BJ (cell line): ENCODE measurements at regions not wholly inside any gene's neighbourhood (a gene's known extent, or its start where the extent isn't known, plus 50 kb on each side); places are given as distances from the start of the nearest gene placed in this dataset.
"Not testable (repeated sequence)": the region's sequence is repeated elsewhere in the genome, so short reads cannot be mapped to it uniquely, and the experiment has no call there.

Source experiments
- CTCF ChIA-PET: fragments of 350-600 bp; formaldehyde crosslinking; extraction: SDS; loops from one replicate; lab custom pipeline; 2021; ENCODE audit warnings: antibody characterized with exemption, inconsistent platforms; lab: Yijun Ruan, JAX
- POLR2A ChIA-PET: fragments of 300-600 bp; sonication (Branson Sonifier 250); formaldehyde crosslinking; extraction: SDS; loops from one replicate; lab custom pipeline; 2021; ENCODE audit warnings: antibody characterized with exemption; lab: Charles Lee
- DNase-seq: peaks from one replicate; pipeline ENCODE4 v3.0.0-alpha.2; 2011; ENCODE audit warnings: low read depth
- H3K27me3 ChIP-seq: 2 replicates; pipeline ENCODE4 v1.6.0; 2011; ENCODE audit warnings: low read length; ENCODE audit not compliant: control insufficient read depth, insufficient read depth
- H3K36me3 ChIP-seq: 2 replicates; pipeline ENCODE4 v1.5.1; 2011; ENCODE audit warnings: low read length; ENCODE audit not compliant: control insufficient read depth, insufficient read depth
- H3K4me3 ChIP-seq: 2 replicates; pipeline ENCODE4 v1.5.1; 2011; ENCODE audit warnings: low read depth, mild to moderate bottlenecking, control low read depth, low read length
- TF ChIP-seq, protein P1 (sequence below): IDR thresholded peaks from 2 replicates; pipeline ENCODE4 v1.5.1; 2011; ENCODE audit warnings: low read depth, mild to moderate bottlenecking, control low read depth, inconsistent platforms, low read length, moderate library complexity; ENCODE audit not compliant: insufficient read depth

DNA sequence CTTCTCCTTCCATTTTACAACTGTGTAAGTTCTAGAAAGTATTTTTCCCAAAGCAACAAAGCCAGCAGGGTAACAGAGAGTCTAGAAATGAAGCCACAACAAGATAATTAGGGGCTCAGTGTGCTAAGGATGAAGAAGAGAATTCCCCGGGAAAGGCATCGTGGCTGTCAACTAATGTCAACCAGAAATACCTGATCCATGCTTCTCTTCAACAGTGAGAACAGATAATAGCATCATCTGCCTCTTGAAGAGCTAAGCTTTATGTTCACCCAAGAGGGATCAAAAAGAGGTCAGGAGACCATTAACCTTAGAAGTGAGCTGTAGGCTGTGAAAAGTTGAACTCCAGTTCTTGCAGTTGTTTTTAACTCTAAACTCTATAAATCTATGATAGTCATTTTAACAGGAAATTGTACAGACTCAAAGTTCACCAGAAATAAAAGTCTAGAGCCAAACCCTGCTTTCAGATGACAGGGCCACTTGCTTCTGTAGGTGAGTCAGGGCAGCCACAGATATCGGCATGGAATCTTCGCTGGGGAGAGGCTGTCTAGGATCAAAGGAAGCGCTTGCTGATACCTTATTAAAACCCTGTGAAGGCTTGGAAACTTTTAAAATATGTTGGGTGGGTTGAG is 540.7 kb upstream of the ID2 start:
- POLR2A ChIA-PET = no interaction called here
- H3K27me3 ChIP-seq = no peaks in the 10 kb centered on the region
- CTCF ChIA-PET = no interaction called here
- no peak overlapping the region for H3K4me3 ChIP-seq
- no peaks in the 10 kb centered on the region for H3K36me3 ChIP-seq
- no peak for DNase-seq
- TF ChIP-seq, protein P1, sequence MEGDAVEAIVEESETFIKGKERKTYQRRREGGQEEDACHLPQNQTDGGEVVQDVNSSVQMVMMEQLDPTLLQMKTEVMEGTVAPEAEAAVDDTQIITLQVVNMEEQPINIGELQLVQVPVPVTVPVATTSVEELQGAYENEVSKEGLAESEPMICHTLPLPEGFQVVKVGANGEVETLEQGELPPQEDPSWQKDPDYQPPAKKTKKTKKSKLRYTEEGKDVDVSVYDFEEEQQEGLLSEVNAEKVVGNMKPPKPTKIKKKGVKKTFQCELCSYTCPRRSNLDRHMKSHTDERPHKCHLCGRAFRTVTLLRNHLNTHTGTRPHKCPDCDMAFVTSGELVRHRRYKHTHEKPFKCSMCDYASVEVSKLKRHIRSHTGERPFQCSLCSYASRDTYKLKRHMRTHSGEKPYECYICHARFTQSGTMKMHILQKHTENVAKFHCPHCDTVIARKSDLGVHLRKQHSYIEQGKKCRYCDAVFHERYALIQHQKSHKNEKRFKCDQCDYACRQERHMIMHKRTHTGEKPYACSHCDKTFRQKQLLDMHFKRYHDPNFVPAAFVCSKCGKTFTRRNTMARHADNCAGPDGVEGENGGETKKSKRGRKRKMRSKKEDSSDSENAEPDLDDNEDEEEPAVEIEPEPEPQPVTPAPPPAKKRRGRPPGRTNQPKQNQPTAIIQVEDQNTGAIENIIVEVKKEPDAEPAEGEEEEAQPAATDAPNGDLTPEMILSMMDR = no peak

DNA sequence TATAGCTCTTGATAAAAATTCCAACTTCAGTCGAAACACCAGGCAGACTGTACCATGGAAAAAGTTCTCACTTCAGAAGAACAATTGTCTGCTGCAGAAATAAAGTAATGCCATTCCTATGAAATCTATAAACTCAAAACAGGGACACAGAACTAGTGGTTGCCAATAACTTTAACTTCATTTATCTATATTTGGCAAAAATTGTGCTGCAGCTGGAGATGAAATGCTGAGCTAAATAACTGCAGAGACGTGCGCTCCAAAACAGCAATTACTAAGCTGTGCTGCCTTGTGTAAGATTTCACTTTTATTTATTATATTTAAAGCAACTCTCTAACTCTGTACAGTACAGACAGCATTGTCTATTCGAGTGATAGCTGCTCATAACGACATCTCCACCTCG is 540.1 kb upstream of the ID2 start:
- TF ChIP-seq, protein P1 = no peak
- ChIA-PET CTCF (no interaction called here), POLR2A (no interaction called here)
- no peak for DNase-seq
- no peaks in the 10 kb centered on the region for H3K36me3 ChIP-seq
- no peak overlapping the region for H3K4me3 ChIP-seq
- no peaks in the 10 kb centered on the region for H3K27me3 ChIP-seq

DNA sequence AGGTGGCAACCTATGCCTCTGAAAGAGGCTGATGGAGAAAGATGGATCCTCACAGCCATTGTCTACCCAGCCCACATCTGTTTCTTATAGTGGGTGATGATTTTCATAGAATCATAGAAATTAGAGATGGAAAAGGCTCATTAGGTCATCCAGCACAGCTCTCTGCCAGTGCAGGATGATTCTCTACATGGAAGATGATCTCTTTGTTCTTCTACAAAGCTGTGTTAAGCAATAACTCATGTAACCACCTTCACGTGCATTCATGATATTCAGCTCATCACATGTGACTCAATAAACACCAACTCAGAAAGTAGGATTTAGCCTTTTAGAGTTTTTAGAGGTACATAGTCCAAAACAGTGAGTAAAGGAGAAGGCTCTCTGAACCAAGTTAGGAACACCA is 539.4 kb upstream of the ID2 start:
- no peak for DNase-seq
- no peak overlapping the region for H3K4me3 ChIP-seq
- ChIA-PET CTCF (no interaction called here), POLR2A (no interaction called here)
- TF ChIP-seq, protein P1 = no peak
- H3K36me3 ChIP-seq = no peaks in the 10 kb centered on the region
- H3K27me3 ChIP-seq = no peaks in the 10 kb centered on the region

DNA sequence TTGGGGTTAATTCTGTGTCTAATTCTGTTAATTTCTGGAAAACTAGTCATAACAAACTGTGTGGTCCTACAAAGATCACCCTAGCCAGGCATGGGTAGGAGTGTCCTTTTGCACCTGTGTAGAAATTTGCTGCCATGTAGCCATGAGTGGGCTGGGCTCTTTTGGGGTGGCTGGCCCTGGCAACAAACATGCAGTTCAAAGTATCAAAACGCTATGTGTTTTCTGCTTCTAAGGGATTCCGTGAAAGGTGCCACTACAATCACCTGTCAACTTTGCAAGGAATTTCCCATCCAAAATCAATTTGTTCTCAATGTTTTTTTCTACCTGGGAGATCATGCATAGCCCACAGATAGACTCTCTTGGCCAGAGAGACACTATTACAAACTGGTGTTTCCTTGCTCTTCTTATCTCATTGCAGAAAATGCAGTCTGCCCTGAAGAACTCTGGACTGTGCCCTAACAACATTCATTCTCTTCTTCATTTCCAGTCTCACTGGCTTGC is 537.7 kb upstream of the ID2 start:
- ChIA-PET CTCF (no interaction called here), POLR2A (no interaction called here)

DNA sequence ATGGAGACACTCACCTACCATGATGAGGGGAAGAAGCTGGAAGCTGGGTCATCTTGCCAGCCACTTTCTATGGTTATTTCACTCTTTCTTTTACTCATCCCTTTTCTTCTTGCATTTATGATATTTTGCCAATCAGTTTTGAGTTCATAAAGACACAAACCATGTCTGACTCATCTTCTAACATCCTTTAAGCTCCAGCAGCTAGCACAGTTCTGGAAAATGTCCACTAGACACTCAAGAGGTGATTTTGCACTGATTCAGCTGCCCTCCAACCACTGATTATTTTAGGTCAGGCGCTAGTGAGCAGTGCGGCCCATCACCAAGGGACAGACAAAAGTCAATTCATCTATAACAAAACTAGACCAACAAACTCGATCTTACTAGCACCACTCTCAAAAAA is 537.1 kb upstream of the ID2 start:
- CTCF ChIA-PET = no interaction called here
- no peak for DNase-seq
- Histone ChIP-seq H3K4me3 (no peak overlapping the region), H3K36me3 (no peaks in the 10 kb centered on the region), H3K27me3 (no peaks in the 10 kb centered on the region)
- TF ChIP-seq, protein P1 = no peak
- POLR2A ChIA-PET = no interaction called here

More for the DNA sequence above, 537.7 kb upstream of the ID2 start:
- DNase-seq = no peak
- Histone ChIP-seq H3K36me3 (no peaks in the 10 kb centered on the region), H3K27me3 (no peaks in the 10 kb centered on the region), H3K4me3 (no peak overlapping the region)
- TF ChIP-seq, protein P1 = no peak

DNA sequence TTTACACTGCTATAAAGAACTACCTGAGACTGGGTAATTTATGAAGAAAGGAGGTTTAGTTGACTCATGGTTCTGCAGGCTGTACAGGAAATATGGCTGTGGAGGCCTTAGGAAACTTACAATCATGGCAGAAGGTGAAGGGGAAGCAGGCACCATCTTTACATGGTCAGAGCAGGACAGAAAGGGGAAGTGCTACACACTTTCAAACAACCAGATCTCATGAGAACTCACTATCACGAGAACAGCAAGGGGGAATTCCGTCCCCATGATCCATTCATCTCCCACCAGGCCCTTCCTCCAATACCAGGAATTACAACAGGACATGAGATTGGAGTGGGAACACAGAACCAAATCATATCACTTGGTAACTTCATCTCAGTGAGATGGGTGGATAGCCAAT is 536.5 kb upstream of the ID2 start:
- H3K27me3 ChIP-seq, POLR2A ChIA-PET, DNase-seq, H3K4me3 ChIP-seq, H3K36me3 ChIP-seq, CTCF ChIA-PET: not testable (repeated sequence)
